ENCODE measurements at regions not wholly inside any gene's neighbourhood (a gene's known extent, or its start where the extent isn't known, plus 50 kb on each side); places are given as distances from the start of the nearest gene placed in this dataset.

DNA sequence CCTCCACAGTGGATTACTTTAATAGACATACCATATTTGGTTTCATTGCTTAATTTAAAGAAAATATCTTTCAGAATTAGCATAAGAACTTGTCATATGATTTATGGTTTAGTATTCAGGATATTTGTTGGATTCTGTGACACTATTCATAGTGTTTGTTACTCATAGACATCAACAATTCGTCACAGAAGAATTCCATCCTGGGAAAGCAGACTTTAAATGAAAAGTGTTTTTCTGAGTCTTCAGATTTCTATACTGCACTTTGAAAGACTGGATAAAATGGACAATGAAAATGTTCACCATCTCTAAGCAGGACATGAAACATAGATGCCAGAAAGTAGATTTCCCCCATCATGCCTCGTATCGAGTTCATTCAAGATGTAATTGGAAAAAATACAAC is 435.6 kb upstream of the ONECUT1 start:
- no peaks in the 10 kb centered on the region for H3K36me3 ChIP-seq (ENCODE audit: insufficient read depth, low read length)
- H3K4me3 ChIP-seq (ENCODE audit: low read depth, low read length, poor library complexity, severe bottlenecking): no peak overlapping the region
- H3K79me2 ChIP-seq (ENCODE audit: insufficient read depth, low read length): no peaks in the 10 kb centered on the region
- no peaks in the 10 kb centered on the region for H3K9me3 ChIP-seq (ENCODE audit: low read length)
- H3K27me3 ChIP-seq (ENCODE audit: insufficient read depth, low read length): no peaks in the 10 kb centered on the region
- H3K9ac ChIP-seq (ENCODE audit: low read length): no peak overlapping the region
- H3K4me2 ChIP-seq (ENCODE audit: low read length): no peak overlapping the region
- no peak overlapping the region for H3K27ac ChIP-seq (ENCODE audit: low read depth, low read length, poor library complexity, severe bottlenecking)
- H2AFZ ChIP-seq (ENCODE audit: low read length): no peak overlapping the region
- TF ChIP-seq, protein P1, sequence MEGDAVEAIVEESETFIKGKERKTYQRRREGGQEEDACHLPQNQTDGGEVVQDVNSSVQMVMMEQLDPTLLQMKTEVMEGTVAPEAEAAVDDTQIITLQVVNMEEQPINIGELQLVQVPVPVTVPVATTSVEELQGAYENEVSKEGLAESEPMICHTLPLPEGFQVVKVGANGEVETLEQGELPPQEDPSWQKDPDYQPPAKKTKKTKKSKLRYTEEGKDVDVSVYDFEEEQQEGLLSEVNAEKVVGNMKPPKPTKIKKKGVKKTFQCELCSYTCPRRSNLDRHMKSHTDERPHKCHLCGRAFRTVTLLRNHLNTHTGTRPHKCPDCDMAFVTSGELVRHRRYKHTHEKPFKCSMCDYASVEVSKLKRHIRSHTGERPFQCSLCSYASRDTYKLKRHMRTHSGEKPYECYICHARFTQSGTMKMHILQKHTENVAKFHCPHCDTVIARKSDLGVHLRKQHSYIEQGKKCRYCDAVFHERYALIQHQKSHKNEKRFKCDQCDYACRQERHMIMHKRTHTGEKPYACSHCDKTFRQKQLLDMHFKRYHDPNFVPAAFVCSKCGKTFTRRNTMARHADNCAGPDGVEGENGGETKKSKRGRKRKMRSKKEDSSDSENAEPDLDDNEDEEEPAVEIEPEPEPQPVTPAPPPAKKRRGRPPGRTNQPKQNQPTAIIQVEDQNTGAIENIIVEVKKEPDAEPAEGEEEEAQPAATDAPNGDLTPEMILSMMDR (IDR thresholded peaks at IDR 0.05; ENCODE audit: low read length): no peak
- no peak for TF ChIP-seq EZH2 (IDR thresholded peaks at IDR 0.05; ENCODE audit: borderline replicate concordance, low read length)
- H3F3A ChIP-seq (ENCODE audit: insufficient read depth, low read length): no peaks in the 10 kb centered on the region
- no peaks in the 10 kb centered on the region for H3K4me1 ChIP-seq (ENCODE audit: insufficient read depth, low read length, severe bottlenecking)
- H4K20me1 ChIP-seq (ENCODE audit: insufficient read depth, low read length): no peaks in the 10 kb centered on the region
- H3K9me2 ChIP-seq (ENCODE audit: low read depth, low read length): no peaks in the 10 kb centered on the region

GRCh38 chr15:53224371-53224770 is 434.2 kb upstream of the ONECUT1 start:
- Histone ChIP-seq H3F3A (ENCODE audit: insufficient read depth, low read length) (no peaks in the 10 kb centered on the region), H3K27me3 (ENCODE audit: insufficient read depth, low read length) (no peaks in the 10 kb centered on the region), H4K20me1 (ENCODE audit: insufficient read depth, low read length) (no peaks in the 10 kb centered on the region), H3K4me3 (ENCODE audit: low read depth, low read length, poor library complexity, severe bottlenecking) (no peak overlapping the region), H3K36me3 (ENCODE audit: insufficient read depth, low read length) (no peaks in the 10 kb centered on the region), H3K79me2 (ENCODE audit: insufficient read depth, low read length) (no peaks in the 10 kb centered on the region), H3K4me1 (ENCODE audit: insufficient read depth, low read length, severe bottlenecking) (no peaks in the 10 kb centered on the region), H3K9me2 (ENCODE audit: low read depth, low read length) (no peaks in the 10 kb centered on the region), H2AFZ (ENCODE audit: low read length) (no peak overlapping the region), H3K9ac (ENCODE audit: low read length) (no peak overlapping the region), H3K27ac (ENCODE audit: low read depth, low read length, poor library complexity, severe bottlenecking) (no peak overlapping the region), H3K4me2 (ENCODE audit: low read length) (no peak overlapping the region), H3K9me3 (ENCODE audit: low read length) (no peaks in the 10 kb centered on the region)
- TF ChIP-seq, protein P1 (IDR thresholded peaks at IDR 0.05; ENCODE audit: low read length): no peak
- no peak for TF ChIP-seq EZH2 (IDR thresholded peaks at IDR 0.05; ENCODE audit: borderline replicate concordance, low read length)

DNA sequence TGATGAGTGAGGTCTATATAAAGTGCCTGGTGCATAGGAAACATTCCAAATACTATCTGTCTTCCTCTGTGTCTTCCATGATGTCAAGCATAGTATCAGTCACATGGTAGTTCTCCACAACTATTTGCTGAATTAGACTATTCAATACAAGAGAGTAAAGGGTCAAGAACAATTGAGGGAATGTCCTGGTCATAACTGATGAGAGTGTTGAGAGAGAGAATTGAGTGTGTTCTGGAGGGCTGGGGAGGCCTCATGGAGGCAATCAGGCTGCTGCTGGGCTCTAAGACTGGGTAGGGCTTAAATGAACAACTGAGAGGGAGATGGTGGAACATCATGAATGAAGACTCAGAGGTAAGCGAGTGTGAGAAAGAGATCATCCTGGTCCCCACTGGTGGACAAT is 433.7 kb upstream of the ONECUT1 start:
- H2AFZ ChIP-seq (ENCODE audit: low read length): no peak overlapping the region
- no peak overlapping the region for H3K9ac ChIP-seq (ENCODE audit: low read length)
- H3K79me2 ChIP-seq (ENCODE audit: insufficient read depth, low read length): no peaks in the 10 kb centered on the region
- H4K20me1 ChIP-seq (ENCODE audit: insufficient read depth, low read length): no peaks in the 10 kb centered on the region
- no peaks in the 10 kb centered on the region for H3K27me3 ChIP-seq (ENCODE audit: insufficient read depth, low read length)
- no peaks in the 10 kb centered on the region for H3K4me1 ChIP-seq (ENCODE audit: insufficient read depth, low read length, severe bottlenecking)
- H3K36me3 ChIP-seq (ENCODE audit: insufficient read depth, low read length): no peaks in the 10 kb centered on the region
- TF ChIP-seq, protein P1 (IDR thresholded peaks at IDR 0.05; ENCODE audit: low read length): no peak
- TF ChIP-seq EZH2 (IDR thresholded peaks at IDR 0.05; ENCODE audit: borderline replicate concordance, low read length): no peak
- no peak overlapping the region for H3K4me3 ChIP-seq (ENCODE audit: low read depth, low read length, poor library complexity, severe bottlenecking)
- H3K9me2 ChIP-seq (ENCODE audit: low read depth, low read length): no peaks in the 10 kb centered on the region
- H3K9me3 ChIP-seq (ENCODE audit: low read length): no peaks in the 10 kb centered on the region
- no peak overlapping the region for H3K27ac ChIP-seq (ENCODE audit: low read depth, low read length, poor library complexity, severe bottlenecking)
- H3F3A ChIP-seq (ENCODE audit: insufficient read depth, low read length): no peaks in the 10 kb centered on the region
- no peak overlapping the region for H3K4me2 ChIP-seq (ENCODE audit: low read length)

Data from OCI-LY1 (cell line).